ENCODE measurements at regions not wholly inside any gene's neighbourhood (a gene's known extent, or its start where the extent isn't known, plus 50 kb on each side); places are given as distances from the start of the nearest gene placed in this dataset.

- peak in 1 of 2 donors; percentile 51 for DNase-seq (ENCODE audit: low read depth in 2 of 2)
- H3K4me1 ChIP-seq (ENCODE audit: control insufficient read depth, extremely low read depth, insufficient read depth, low read length), result no peaks in the 10 kb centered on the region
- H2AFZ ChIP-seq (ENCODE audit: low read length), result no peak overlapping the region
- H3K9ac ChIP-seq (ENCODE audit: insufficient read depth, low read length), result no peak overlapping the region
- no peaks in the 10 kb centered on the region for H3K36me3 ChIP-seq (ENCODE audit: control insufficient read depth, insufficient read depth, low read length)
- no peaks in the 10 kb centered on the region for H3K79me2 ChIP-seq (ENCODE audit: control insufficient read depth, insufficient read depth, low read length)
- no peak overlapping the region for H3K4me3 ChIP-seq (replicated peaks in 1 of 4; ENCODE audit: control extremely low read depth in 1 of 4, insufficient read depth in 1 of 4, low read depth in 3 of 4, low read length in 4 of 4)
- H3K27ac ChIP-seq (ENCODE audit: insufficient read depth, low read length), result no peak overlapping the region
- H3K9me3 ChIP-seq (ENCODE audit: control insufficient read depth, insufficient read depth, low read depth, low read length), result no peaks in the 10 kb centered on the region
- no peaks in the 10 kb centered on the region for H4K20me1 ChIP-seq (ENCODE audit: control insufficient read depth, extremely low read depth, insufficient read depth, low read length)
- H3K4me2 ChIP-seq (ENCODE audit: extremely low read depth, insufficient read depth, low read length), result no peak overlapping the region
- no peak for TF ChIP-seq EZH2 (IDR thresholded peaks at IDR 0.05; ENCODE audit: low read length, missing control alignments)
- no peak for TF ChIP-seq CTCF (conservative IDR thresholded peaks at IDR 0.05 in 1 of 2, IDR thresholded peaks at IDR 0.05 in 1 of 2; ENCODE audit: low read depth in 1 of 2, low read length in 2 of 2)
- H3K27me3 ChIP-seq (ENCODE audit: control insufficient read depth, insufficient read depth, low read length), result no peaks in the 10 kb centered on the region
These were observed 139.8 kb upstream of the MTNR1B start for GRCh38 chr11:92829671-92830070.

GRCh38 chr11:92830377-92831155, 138.9 kb upstream of the MTNR1B start:
- no peak overlapping the region for H3K9ac ChIP-seq (ENCODE audit: insufficient read depth, low read length)
- no peaks in the 10 kb centered on the region for H4K20me1 ChIP-seq (ENCODE audit: control insufficient read depth, extremely low read depth, insufficient read depth, low read length)

More at GRCh38 chr11:92830377-92831155, 138.9 kb upstream of the MTNR1B start:
- Histone ChIP-seq H3K27ac (ENCODE audit: insufficient read depth, low read length) (no peak overlapping the region), H3K4me2 (ENCODE audit: extremely low read depth, insufficient read depth, low read length) (no peak overlapping the region), H2AFZ (ENCODE audit: low read length) (no peak overlapping the region), H3K27me3 (ENCODE audit: control insufficient read depth, insufficient read depth, low read length) (no peaks in the 10 kb centered on the region), H3K79me2 (ENCODE audit: control insufficient read depth, insufficient read depth, low read length) (no peaks in the 10 kb centered on the region), H3K4me3 (replicated peaks in 1 of 4; ENCODE audit: control extremely low read depth in 1 of 4, insufficient read depth in 1 of 4, low read depth in 3 of 4, low read length in 4 of 4) (no peak overlapping the region), H3K9me3 (ENCODE audit: control insufficient read depth, insufficient read depth, low read depth, low read length) (no peaks in the 10 kb centered on the region), H3K4me1 (ENCODE audit: control insufficient read depth, extremely low read depth, insufficient read depth, low read length) (no peaks in the 10 kb centered on the region), H3K36me3 (ENCODE audit: control insufficient read depth, insufficient read depth, low read length) (no peaks in the 10 kb centered on the region)
- DNase-seq (ENCODE audit: low read depth in 2 of 2), result no peak
- no peak for TF ChIP-seq EZH2 (IDR thresholded peaks at IDR 0.05; ENCODE audit: low read length, missing control alignments)
- no peak for TF ChIP-seq CTCF (conservative IDR thresholded peaks at IDR 0.05 in 1 of 2, IDR thresholded peaks at IDR 0.05 in 1 of 2; ENCODE audit: low read depth in 1 of 2, low read length in 2 of 2)
